Panc1 (cell line): ENCODE measurements at regions not wholly inside any gene's neighbourhood (a gene's known extent, or its start where the extent isn't known, plus 50 kb on each side); places are given as distances from the start of the nearest gene placed in this dataset.

Experiments
- CTCF ChIP-seq: fragments of 450-650 bp; IDR thresholded peaks from 2 replicates; pipeline ENCODE4 v1.5.1; 2017; ENCODE audit warnings: mild to moderate bottlenecking
- POLR2AphosphoS5 ChIP-seq: IDR thresholded peaks from 2 replicates; pipeline ENCODE4 v1.6.1; 2012; ENCODE audit warnings: mild to moderate bottlenecking, low read depth, low read length, moderate library complexity

- TF ChIP-seq CTCF = no peak
- TF ChIP-seq POLR2AphosphoS5 = no peak
Observed at GRCh38 chr13:61777899-61778298, 362.2 kb upstream of the PCDH20 start.
